ENCODE measurements at regions not wholly inside any gene's neighbourhood (a gene's known extent, or its start where the extent isn't known, plus 50 kb on each side); places are given as distances from the start of the nearest gene placed in this dataset.

DNA sequence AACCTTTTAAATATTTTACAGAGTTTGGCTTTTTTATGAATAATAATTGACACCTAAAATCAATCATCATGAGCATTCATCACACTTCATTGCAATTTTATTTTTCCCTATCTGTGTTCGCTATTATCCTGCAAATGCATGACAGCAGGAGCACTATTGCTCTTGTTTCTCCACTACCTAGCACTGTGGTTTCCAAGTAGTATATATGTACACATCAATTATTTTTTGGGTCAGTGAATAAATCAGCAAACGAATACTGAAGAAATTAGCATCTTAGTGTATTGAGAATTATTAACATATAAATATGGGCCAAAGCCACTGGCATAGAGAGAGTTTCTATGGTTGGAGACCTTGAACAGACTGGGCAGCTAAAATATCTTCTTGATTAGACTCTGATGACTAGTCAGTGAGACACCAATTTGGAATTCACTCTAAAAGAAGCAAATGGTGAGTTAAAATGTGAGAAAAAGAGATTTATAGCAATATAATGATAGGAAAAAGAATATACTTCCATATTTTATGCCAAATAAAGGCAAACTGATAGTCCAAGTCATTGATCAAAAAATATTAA lies 731.1 kb upstream of the LUZP2 start:
- ATAC-seq, result no peak
- TF ChIP-seq CREB5 (CRISPR knock-in tag; IDR thresholded peaks at IDR 0.05; ENCODE audit: low read depth), result no peak

DNA sequence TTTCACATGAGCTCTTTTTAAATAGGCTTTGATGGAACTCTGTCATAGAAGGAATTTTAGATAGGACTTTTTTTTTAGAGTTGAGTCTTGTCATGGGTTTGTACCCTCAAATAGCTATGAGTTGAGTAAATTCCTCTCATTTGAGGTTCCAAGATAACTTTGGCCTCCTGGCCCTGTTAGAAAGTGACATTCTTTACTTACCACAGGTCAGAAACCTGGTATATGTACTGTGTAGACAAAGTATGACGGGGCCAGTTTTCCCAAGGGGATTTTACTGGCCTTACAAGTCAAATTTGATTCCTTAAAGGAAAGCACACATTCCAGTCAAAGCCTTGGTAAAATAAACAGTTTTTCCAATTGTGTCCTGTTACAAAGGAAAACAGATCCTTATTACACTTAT lies 729.3 kb upstream of the LUZP2 start:
- ATAC-seq, result no peak
- no peak for TF ChIP-seq TCF4 (CRISPR knock-in tag; IDR thresholded peaks at IDR 0.05; ENCODE audit: borderline replicate concordance)
- no peak for TF ChIP-seq ZFP3 (CRISPR knock-in tag; IDR thresholded peaks at IDR 0.05)
- no peak for TF ChIP-seq RARB (CRISPR knock-in tag; IDR thresholded peaks at IDR 0.05)
- TF ChIP-seq POU6F1 (CRISPR knock-in tag; IDR thresholded peaks at IDR 0.05; ENCODE audit: borderline replicate concordance, low read depth), result no peak
- no peak for TF ChIP-seq TOX (CRISPR knock-in tag; IDR thresholded peaks at IDR 0.05; ENCODE audit: borderline replicate concordance)
- TF ChIP-seq BACH2 (CRISPR knock-in tag; IDR thresholded peaks at IDR 0.05; ENCODE audit: borderline replicate concordance), result no peak
- TF ChIP-seq ZNF8 (CRISPR knock-in tag; IDR thresholded peaks at IDR 0.05), result no peak
- no peak for TF ChIP-seq PPARA (CRISPR knock-in tag; IDR thresholded peaks at IDR 0.05; ENCODE audit: borderline replicate concordance)
- TF ChIP-seq OSR1 (CRISPR knock-in tag; IDR thresholded peaks at IDR 0.05), result no peak
- TF ChIP-seq ZC3H10 (CRISPR knock-in tag; IDR thresholded peaks at IDR 0.05), result no peak
- no peak for TF ChIP-seq ISL1 (CRISPR knock-in tag; IDR thresholded peaks at IDR 0.05)
- TF ChIP-seq ZFP30 (CRISPR knock-in tag; IDR thresholded peaks at IDR 0.05), result no peak
- no peak for TF ChIP-seq PATZ1 (CRISPR knock-in tag; IDR thresholded peaks at IDR 0.05; ENCODE audit: borderline replicate concordance)
- TF ChIP-seq CREB5 (CRISPR knock-in tag; IDR thresholded peaks at IDR 0.05; ENCODE audit: low read depth), result no peak
- TF ChIP-seq, protein P1, sequence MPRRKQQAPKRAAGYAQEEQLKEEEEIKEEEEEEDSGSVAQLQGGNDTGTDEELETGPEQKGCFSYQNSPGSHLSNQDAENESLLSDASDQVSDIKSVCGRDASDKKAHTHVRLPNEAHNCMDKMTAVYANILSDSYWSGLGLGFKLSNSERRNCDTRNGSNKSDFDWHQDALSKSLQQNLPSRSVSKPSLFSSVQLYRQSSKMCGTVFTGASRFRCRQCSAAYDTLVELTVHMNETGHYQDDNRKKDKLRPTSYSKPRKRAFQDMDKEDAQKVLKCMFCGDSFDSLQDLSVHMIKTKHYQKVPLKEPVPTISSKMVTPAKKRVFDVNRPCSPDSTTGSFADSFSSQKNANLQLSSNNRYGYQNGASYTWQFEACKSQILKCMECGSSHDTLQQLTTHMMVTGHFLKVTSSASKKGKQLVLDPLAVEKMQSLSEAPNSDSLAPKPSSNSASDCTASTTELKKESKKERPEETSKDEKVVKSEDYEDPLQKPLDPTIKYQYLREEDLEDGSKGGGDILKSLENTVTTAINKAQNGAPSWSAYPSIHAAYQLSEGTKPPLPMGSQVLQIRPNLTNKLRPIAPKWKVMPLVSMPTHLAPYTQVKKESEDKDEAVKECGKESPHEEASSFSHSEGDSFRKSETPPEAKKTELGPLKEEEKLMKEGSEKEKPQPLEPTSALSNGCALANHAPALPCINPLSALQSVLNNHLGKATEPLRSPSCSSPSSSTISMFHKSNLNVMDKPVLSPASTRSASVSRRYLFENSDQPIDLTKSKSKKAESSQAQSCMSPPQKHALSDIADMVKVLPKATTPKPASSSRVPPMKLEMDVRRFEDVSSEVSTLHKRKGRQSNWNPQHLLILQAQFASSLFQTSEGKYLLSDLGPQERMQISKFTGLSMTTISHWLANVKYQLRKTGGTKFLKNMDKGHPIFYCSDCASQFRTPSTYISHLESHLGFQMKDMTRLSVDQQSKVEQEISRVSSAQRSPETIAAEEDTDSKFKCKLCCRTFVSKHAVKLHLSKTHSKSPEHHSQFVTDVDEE (CRISPR knock-in tag; IDR thresholded peaks at IDR 0.05), result no peak
- TF ChIP-seq ZNF70 (CRISPR knock-in tag; IDR thresholded peaks at IDR 0.05), result no peak
- TF ChIP-seq ARNTL (CRISPR knock-in tag; IDR thresholded peaks at IDR 0.05; ENCODE audit: borderline replicate concordance, low read depth), result no peak
- TF ChIP-seq CSDC2 (CRISPR knock-in tag; IDR thresholded peaks at IDR 0.05), result no peak
- no peak for TF ChIP-seq CSRNP3 (CRISPR knock-in tag; IDR thresholded peaks at IDR 0.05)
- no peak for TF ChIP-seq SNAI2 (CRISPR knock-in tag; IDR thresholded peaks at IDR 0.05)

DNA sequence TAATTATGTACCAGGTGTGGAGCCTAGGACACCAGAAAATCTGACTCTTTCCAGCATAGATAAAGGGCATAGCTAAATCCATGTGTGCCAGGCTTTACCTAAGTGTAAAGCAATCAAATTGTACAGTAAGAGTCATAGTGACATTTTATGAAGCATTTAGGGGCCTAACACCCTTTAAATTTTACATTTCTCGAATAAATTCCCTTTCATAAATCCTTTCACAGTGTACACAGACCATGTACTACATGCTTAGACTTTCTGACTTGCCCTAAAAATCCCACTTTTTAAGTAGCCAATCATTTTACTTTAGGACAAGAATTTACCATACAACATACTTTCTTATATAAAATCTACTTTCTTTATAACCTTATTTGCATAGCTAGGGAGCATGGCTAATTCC lies 727.6 kb upstream of the LUZP2 start:
- no peak for TF ChIP-seq TCF4 (CRISPR knock-in tag; IDR thresholded peaks at IDR 0.05; ENCODE audit: borderline replicate concordance)
- TF ChIP-seq OSR1 (CRISPR knock-in tag; IDR thresholded peaks at IDR 0.05), result no peak
- TF ChIP-seq, protein P1 (CRISPR knock-in tag; IDR thresholded peaks at IDR 0.05), result no peak
- TF ChIP-seq ZNF70 (CRISPR knock-in tag; IDR thresholded peaks at IDR 0.05), result no peak
- ATAC-seq, result no peak
